Osteoblast (primary cell): ENCODE measurements at regions not wholly inside any gene's neighbourhood (a gene's known extent, or its start where the extent isn't known, plus 50 kb on each side); places are given as distances from the start of the nearest gene placed in this dataset.
A peak's percentile ranks its signal among the peaks of the same experiment; 100 is the strongest.

Experiments
- DNase-seq: peaks from one replicate; pipeline ENCODE4 v3.0.0; 2011; ENCODE audit warnings: low spot score, mixed read lengths; ENCODE audit not compliant: insufficient read length; ENCODE audit errors: missing footprints
- H2AFZ ChIP-seq: 2 replicates; pipeline ENCODE4 v1.6.0; 2011; ENCODE audit warnings: mild to moderate bottlenecking, low read length
- H3K27ac ChIP-seq: 2 replicates; pipeline ENCODE4 v1.5.1; 2011; ENCODE audit warnings: mild to moderate bottlenecking, low read depth, low read length, moderate library complexity
- H3K27me3 ChIP-seq: 2 replicates; pipeline ENCODE4 v1.6.0; 2012; ENCODE audit warnings: mild to moderate bottlenecking, control low read depth, inconsistent platforms, low read length, moderate library complexity; ENCODE audit not compliant: insufficient read depth
- H3K36me3 ChIP-seq: 2 replicates; pipeline ENCODE4 v1.5.1; 2011; ENCODE audit warnings: mild to moderate bottlenecking, low read length, control low read depth, moderate library complexity; ENCODE audit not compliant: insufficient read depth
- H3K4me1 ChIP-seq: 2 replicates; pipeline ENCODE4 v1.5.1; 2011; ENCODE audit warnings: mild to moderate bottlenecking, low read length, control low read depth, moderate library complexity; ENCODE audit not compliant: insufficient read depth
- H3K4me2 ChIP-seq: 2 replicates; pipeline ENCODE4 v1.6.0; 2011; ENCODE audit warnings: mild to moderate bottlenecking, low read length; ENCODE audit not compliant: insufficient read depth
- H3K4me3 ChIP-seq: fragments of 200-600 bp; sonication (generic); 3 replicates; pipeline ENCODE4 v1.5.1; 2012; ENCODE audit warnings: mild to moderate bottlenecking, low read length, inconsistent platforms; ENCODE audit not compliant: insufficient read depth
- H3K79me2 ChIP-seq: 2 replicates; pipeline ENCODE4 v1.6.0; 2012; ENCODE audit warnings: mild to moderate bottlenecking, low read length, control low read depth, inconsistent platforms; ENCODE audit not compliant: insufficient read depth
- H3K9me3 ChIP-seq: 2 replicates; pipeline ENCODE4 v1.5.1; 2011; ENCODE audit warnings: low read depth, low read length, control low read depth
- H4K20me1 ChIP-seq: 2 replicates; pipeline ENCODE4 v1.6.0; 2012; ENCODE audit warnings: mild to moderate bottlenecking, low read length, control low read depth; ENCODE audit not compliant: insufficient read depth
- CTCF ChIP-seq: IDR thresholded peaks from 2 replicates; pipeline ENCODE4 v1.5.1; 2011; ENCODE audit warnings: mild to moderate bottlenecking, low read depth, low read length, moderate library complexity; ENCODE audit errors: extremely low read depth

- no peak overlapping the region for H3K4me3 ChIP-seq
- no peaks in the 10 kb centered on the region for H3K79me2 ChIP-seq
- H3K36me3 ChIP-seq, result no peaks in the 10 kb centered on the region
- no peak overlapping the region for H2AFZ ChIP-seq
- no peaks in the 10 kb centered on the region for H3K9me3 ChIP-seq
- no peak overlapping the region for H3K4me2 ChIP-seq
- no peak overlapping the region for H3K27ac ChIP-seq
- H4K20me1 ChIP-seq, result no peaks in the 10 kb centered on the region
- no peaks in the 10 kb centered on the region for H3K4me1 ChIP-seq
- DNase-seq, result no peak
- H3K27me3 ChIP-seq, result no peaks in the 10 kb centered on the region
- no peak for TF ChIP-seq CTCF
These were observed 356.4 kb upstream of the PLXNA2 start for GRCh38 chr1:208600456-208601190.

GRCh38 chr1:208601561-208601960, 357.4 kb upstream of the PLXNA2 start:
- no peak for DNase-seq
- no peak for TF ChIP-seq CTCF

GRCh38 chr1:208603721-208604120, 359.5 kb upstream of the PLXNA2 start:
- TF ChIP-seq CTCF, result no peak
- no peaks in the 10 kb centered on the region for H3K27me3 ChIP-seq
- H3K9me3 ChIP-seq, result no peaks in the 10 kb centered on the region
- H3K4me3 ChIP-seq, result no peak overlapping the region
- no peaks in the 10 kb centered on the region for H3K36me3 ChIP-seq
- H2AFZ ChIP-seq, result no peak overlapping the region
- H4K20me1 ChIP-seq, result no peaks in the 10 kb centered on the region
- DNase-seq, result no peak
- no peaks in the 10 kb centered on the region for H3K4me1 ChIP-seq
- no peak overlapping the region for H3K27ac ChIP-seq
- no peaks in the 10 kb centered on the region for H3K79me2 ChIP-seq
- no peak overlapping the region for H3K4me2 ChIP-seq

More at GRCh38 chr1:208601561-208601960, 357.4 kb upstream of the PLXNA2 start:
- H3K4me3 ChIP-seq, result no peak overlapping the region
- no peak overlapping the region for H2AFZ ChIP-seq
- H3K36me3 ChIP-seq, result no peaks in the 10 kb centered on the region
- H3K79me2 ChIP-seq, result no peaks in the 10 kb centered on the region
- no peaks in the 10 kb centered on the region for H3K9me3 ChIP-seq
- H4K20me1 ChIP-seq, result no peaks in the 10 kb centered on the region
- H3K27ac ChIP-seq, result no peak overlapping the region
- peak overlapping the region; percentile 41 for H3K4me2 ChIP-seq
- H3K27me3 ChIP-seq, result no peaks in the 10 kb centered on the region
- H3K4me1 ChIP-seq, result no peaks in the 10 kb centered on the region

- Histone ChIP-seq H3K9me3 (no peaks in the 10 kb centered on the region), H3K27me3 (no peaks in the 10 kb centered on the region), H3K4me1 (no peaks in the 10 kb centered on the region), H2AFZ (no peak overlapping the region), H3K36me3 (no peaks in the 10 kb centered on the region), H3K27ac (no peak overlapping the region), H3K79me2 (no peaks in the 10 kb centered on the region), H3K4me2 (no peak overlapping the region), H3K4me3 (no peak overlapping the region), H4K20me1 (no peaks in the 10 kb centered on the region)
- TF ChIP-seq CTCF, result no peak
- DNase-seq, result no peak
These were observed 360.1 kb upstream of the PLXNA2 start for GRCh38 chr1:208604295-208604694.
